Activated gamma-delta T cell treated with anti-CD3 and anti-CD28 coated beads, Interleukin-2, amount 50 U/mL, for 16 hours (primary cell): ENCODE measurements at regions not wholly inside any gene's neighbourhood (a gene's known extent, or its start where the extent isn't known, plus 50 kb on each side); places are given as distances from the start of the nearest gene placed in this dataset.

Experiments
- DNase-seq: peaks from one replicate; pipeline ENCODE4 v3.0.0-alpha.2; 2020; ENCODE audit warnings: low read depth

GRCh38 chr2:41779888-41780287, 267.9 kb upstream of the PKDCC start:
- no peak for DNase-seq

- no peak for DNase-seq
Measured at GRCh38 chr2:41782306-41783158, 265.3 kb upstream of the PKDCC start.

DNA sequence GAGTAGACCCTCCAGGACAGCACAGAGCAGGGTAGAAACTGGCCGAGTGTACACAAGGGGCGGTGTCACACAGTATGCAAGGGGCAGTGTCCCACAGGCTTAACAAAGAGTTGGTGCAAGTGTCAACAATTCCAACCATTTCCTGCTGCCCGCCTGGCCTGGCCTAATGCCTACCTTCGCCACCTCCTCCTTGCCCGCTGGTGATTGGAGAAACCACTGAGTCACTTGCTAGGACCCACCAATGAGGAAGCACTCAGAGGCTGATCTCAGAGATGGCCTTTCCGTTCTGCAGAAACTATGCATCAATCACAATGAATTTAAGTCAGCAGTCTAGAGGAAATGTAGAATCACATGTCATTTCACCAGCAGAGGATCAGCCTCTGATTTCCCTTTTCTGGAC, 263.3 kb upstream of the PKDCC start:
- DNase-seq, result no peak

- no peak for DNase-seq
Measured at GRCh38 chr2:41785251-41786022, 262.4 kb upstream of the PKDCC start.

DNA sequence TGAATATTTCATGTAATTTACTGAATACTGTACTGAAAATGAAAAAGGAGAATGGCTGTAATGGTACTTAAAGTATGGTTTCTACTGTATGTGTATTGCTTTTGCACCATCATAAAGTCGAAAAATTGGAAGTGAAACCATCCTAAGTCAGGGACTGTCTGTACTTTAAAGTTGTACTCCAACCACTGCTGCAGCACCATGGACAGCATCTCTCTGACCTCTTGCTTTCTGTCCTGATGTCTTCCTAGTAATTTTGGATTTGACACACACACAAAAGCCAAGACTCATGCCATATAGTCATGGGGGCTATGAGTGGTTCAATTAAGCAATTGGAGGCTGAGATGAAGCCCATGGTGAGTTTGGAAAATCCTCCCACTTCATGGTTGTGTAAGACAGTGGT, 256.3 kb upstream of the PKDCC start:
- DNase-seq, result no peak

DNA sequence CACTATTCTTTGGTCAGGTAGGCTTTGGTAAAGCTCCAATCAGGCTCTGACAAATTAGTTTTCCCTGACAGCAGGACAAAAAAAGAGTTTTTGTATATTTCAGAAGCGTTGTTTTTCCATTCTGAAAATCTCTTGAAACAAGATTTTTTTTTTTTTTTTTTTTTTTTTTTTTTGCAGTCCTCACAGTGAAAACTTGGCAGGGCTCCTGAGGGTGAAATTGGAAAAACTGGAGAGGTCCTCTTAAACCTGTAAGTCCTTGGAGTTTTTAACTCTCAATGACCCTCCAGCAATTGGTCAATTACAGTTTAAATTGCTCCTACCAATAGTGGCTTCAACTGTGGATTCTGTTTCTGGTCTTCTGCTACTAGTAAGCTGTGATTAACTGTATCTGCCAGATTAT, 244.5 kb upstream of the PKDCC start:
- no peak for DNase-seq

GRCh38 chr2:41806286-41806685, 241.5 kb upstream of the PKDCC start:
- no peak for DNase-seq

GRCh38 chr2:41821167-41821566, 226.7 kb upstream of the PKDCC start:
- no peak for DNase-seq

GRCh38 chr2:41826921-41827320, 220.9 kb upstream of the PKDCC start:
- DNase-seq, result no peak

- no peak for DNase-seq
Measured at GRCh38 chr2:41827354-41827971, 220.4 kb upstream of the PKDCC start.

- no peak for DNase-seq
Measured at GRCh38 chr2:41828052-41828643, 219.7 kb upstream of the PKDCC start.

DNA sequence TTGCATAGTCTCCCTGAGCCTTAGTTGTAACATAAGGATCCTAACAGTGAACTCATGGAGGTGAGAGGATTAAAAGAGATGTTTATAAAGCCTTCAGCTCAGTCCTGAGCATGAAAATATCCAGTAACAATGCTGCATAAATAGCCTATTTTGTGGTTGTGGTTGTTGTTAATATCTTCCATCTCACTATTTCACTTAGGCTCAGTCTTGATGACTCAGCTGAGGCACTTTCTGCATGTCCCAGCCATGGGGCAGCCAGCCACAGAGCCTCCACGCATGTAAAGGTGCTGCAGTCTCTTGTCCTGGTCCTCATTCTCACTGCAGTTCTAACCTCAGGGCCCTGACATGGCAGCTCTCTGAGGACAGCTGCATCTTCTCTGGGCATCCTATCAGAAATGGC, 218.8 kb upstream of the PKDCC start:
- no peak for DNase-seq

DNA sequence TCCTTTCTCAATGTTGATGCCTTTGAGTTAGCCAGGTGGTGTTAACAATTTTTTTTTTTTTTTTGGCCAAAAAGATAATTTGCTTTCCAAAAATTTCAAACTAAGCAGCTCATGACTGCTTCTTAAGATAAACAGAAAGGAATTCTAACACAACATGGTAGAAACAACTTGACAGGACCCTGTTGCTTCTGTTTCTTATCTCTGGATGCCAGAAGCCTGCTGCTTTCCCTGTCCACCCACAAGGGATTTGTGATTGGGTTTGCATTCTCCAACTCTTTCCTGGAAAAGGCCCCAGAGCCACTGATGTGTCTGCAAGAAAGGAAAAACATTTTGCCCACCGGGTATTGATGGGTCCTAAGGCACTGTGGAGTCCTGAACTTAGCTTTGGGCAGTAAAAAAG, 217.2 kb upstream of the PKDCC start:
- no peak for DNase-seq

- DNase-seq, result no peak
Measured at GRCh38 chr2:41832218-41832617, 215.6 kb upstream of the PKDCC start.

- DNase-seq, result no peak
Measured at GRCh38 chr2:41835401-41835800, 212.4 kb upstream of the PKDCC start.

DNA sequence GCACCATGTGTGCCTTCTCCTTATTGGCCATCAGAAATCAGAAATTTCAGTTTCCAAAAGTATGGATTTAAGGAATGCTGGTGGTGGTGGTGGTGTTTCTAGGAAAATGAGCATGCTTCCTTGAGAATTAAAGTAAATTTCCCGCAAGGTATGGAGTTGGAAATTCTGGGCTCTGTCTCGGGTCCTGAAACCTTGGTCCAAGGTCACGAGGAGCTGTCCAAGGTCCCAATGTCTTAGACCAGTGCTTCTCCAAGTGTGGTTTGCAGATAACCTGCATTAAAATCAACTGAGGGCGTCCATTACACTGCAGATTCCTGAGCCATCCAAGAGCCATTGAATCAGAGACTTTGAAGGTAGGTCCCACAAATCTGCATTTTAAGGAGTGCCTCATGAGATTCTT, 210.9 kb upstream of the PKDCC start:
- no peak for DNase-seq

DNA sequence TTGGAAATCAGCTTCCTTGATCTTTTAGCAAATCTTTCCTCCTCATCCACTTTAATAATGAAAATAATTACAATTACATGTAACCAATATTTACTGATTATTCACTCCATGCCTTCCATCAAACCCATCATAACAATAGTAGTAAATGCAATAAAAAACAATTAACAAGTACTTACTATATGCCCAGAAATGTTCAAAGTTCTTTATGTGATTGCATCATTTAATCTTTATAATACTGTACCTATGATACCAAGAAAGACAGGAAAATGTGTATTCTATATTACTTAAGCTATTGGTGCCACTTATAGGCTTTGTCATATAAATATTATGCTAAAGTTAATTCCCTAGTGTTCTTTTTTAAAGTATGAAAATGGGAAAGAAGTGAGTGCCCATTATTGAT, 210.2 kb upstream of the PKDCC start:
- no peak for DNase-seq

- peak; percentile 97 for DNase-seq
Measured at GRCh38 chr2:41840702-41841551, 206.9 kb upstream of the PKDCC start.

DNA sequence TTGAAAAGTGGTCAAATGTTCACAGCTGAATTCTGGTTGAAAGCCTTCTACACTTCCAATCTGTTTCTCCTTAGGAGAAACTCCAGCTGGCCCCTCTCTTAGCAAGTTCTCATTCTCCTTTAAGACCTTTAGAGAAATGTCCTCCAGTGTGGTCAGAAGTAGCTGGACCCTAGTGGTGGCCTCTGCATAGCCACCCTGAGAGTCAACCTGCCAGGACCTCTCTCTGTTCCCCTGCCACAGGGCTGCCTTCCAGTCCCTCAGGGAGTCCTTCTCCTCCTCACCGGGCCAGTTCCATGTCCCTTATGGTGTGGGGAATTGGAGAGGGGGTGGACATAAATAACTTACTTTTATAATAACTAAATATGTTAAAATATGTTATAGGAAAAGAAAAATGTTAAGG, 200.9 kb upstream of the PKDCC start:
- no peak for DNase-seq

GRCh38 chr2:41847744-41848441, 199.9 kb upstream of the PKDCC start:
- no peak for DNase-seq

DNA sequence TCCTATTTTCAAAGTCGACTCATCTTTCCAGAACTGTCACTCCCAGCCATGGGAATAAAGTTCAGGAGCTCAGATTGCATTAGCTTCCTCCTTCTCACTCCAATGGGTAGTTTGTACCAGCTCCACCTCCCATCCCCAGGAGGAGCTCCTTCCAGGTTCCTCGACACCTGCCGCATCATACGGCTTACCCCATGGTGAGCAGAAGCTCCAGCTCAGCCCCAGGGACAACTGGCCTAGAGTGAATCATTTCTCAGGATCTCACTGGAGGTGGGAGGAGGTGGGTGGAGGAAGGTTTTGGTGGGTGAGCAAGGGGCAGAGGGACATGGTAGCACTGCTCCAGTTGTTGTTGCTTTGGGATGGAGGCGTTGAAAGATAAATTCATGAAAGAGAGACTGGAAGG, 196.3 kb upstream of the PKDCC start:
- no peak for DNase-seq
